SK-N-SH (cell line): ENCODE measurements at regions not wholly inside any gene's neighbourhood (a gene's known extent, or its start where the extent isn't known, plus 50 kb on each side); places are given as distances from the start of the nearest gene placed in this dataset.

Experiments used
- CTCF ChIA-PET: fragments of 300-600, 350-600 bp; formaldehyde crosslinking; extraction: SDS; loops from one replicate; lab custom pipeline; 2021; lab: Yijun Ruan, JAX
- POLR2A ChIA-PET: fragments of 350-600 bp; sonication (Branson Sonifier 250); formaldehyde crosslinking; extraction: SDS; loops from one replicate; lab custom pipeline; 2020; ENCODE audit warnings: antibody characterized with exemption, inconsistent platforms; lab: Yijun Ruan, JAX
- DNase-seq: peaks from one replicate; pipeline ENCODE4 v3.0.0; 2012
- H2AFZ ChIP-seq: fragments of 200-600 bp; sonication (generic); 2 replicates; pipeline ENCODE4 v1.8.1; 2016; ENCODE audit warnings: antibody characterized with exemption, mild to moderate bottlenecking, low read depth
- H3F3A ChIP-seq: fragments of 200-600 bp; sonication (generic); replicated peaks from 2 replicates; pipeline ENCODE3; 2016; ENCODE audit warnings: antibody characterized with exemption, mild to moderate bottlenecking; ENCODE audit not compliant: insufficient read depth
- H3K27ac ChIP-seq, 2 experiments: fragments of 200-500 bp in 1 of 2; fragments of 200-600 bp in 1 of 2; sonication (Bioruptor generic) in 1 of 2; sonication (generic), shearing (Covaris generic) in 1 of 2; 2 replicates each; pipeline versions ENCODE4 v1.5.1 to v1.6.1; 2014 to 2016; ENCODE audit warnings: low read depth in 2 of 2, inconsistent platforms in 1 of 2, low read length in 1 of 2, mild to moderate bottlenecking in 1 of 2, mixed read lengths in 1 of 2
- H3K27me3 ChIP-seq: fragments of 200-600 bp; sonication (generic), shearing (Covaris generic); 2 replicates; pipeline ENCODE4 v1.6.1; 2016; ENCODE audit warnings: mixed run types; ENCODE audit not compliant: insufficient read depth
- H3K36me3 ChIP-seq, 2 experiments: fragments of 200-500 bp in 1 of 2; fragments of 200-600 bp in 1 of 2; sonication (Bioruptor generic) in 1 of 2; sonication (generic) in 1 of 2; replicated peaks in 1 of 2; 2 replicates each; pipeline versions ENCODE3 to v1.5.1; 2014 to 2016; ENCODE audit warnings: low read length in 1 of 2, mild to moderate bottlenecking in 1 of 2; ENCODE audit not compliant: insufficient read depth in 2 of 2, control insufficient read depth in 1 of 2
- H3K4me1 ChIP-seq, 2 experiments: fragments of 200-500 bp in 1 of 2; fragments of 200-600 bp in 1 of 2; sonication (Bioruptor generic) in 1 of 2; sonication (generic), shearing (Covaris generic) in 1 of 2; 2 replicates each; pipeline versions ENCODE4 v1.5.1 to v1.6.1; 2014 to 2016; ENCODE audit warnings: low read depth in 1 of 2, low read length in 1 of 2, mixed run types in 1 of 2; ENCODE audit not compliant: insufficient read depth in 2 of 2, control insufficient read depth in 1 of 2
- H3K4me2 ChIP-seq: fragments of 200-600 bp; sonication (generic), shearing (Covaris generic); 2 replicates; pipeline ENCODE4 v1.6.1; 2017; ENCODE audit warnings: mixed run types
- H3K4me3 ChIP-seq, 2 experiments: fragments of 200-500 bp in 1 of 2; fragments of 200-600 bp in 1 of 2; sonication (Bioruptor generic) in 1 of 2; sonication (generic), shearing (Covaris generic) in 1 of 2; 2 replicates each; pipeline versions ENCODE4 v1.5.1 to v1.8.1; 2014 to 2016; ENCODE audit warnings: low read depth in 2 of 2, inconsistent platforms in 1 of 2, low read length in 1 of 2, mild to moderate bottlenecking in 1 of 2, mixed read lengths in 1 of 2, moderate library complexity in 1 of 2
- H3K79me2 ChIP-seq: fragments of 200-600 bp; sonication (generic); 2 replicates; pipeline ENCODE4 v1.8.1; 2017; ENCODE audit warnings: mild to moderate bottlenecking; ENCODE audit not compliant: insufficient read depth
- H3K9ac ChIP-seq: fragments of 200-600 bp; sonication (generic); 2 replicates; pipeline ENCODE4 v1.6.1; 2017; ENCODE audit warnings: mixed run types
- H3K9me2 ChIP-seq: fragments of 200-600 bp; sonication (generic); 2 replicates; pipeline ENCODE4 v1.6.1; 2017; ENCODE audit warnings: mixed run types
- H3K9me3 ChIP-seq: fragments of 200-600 bp; sonication (generic); 2 replicates; pipeline ENCODE4 v1.6.1; 2017; ENCODE audit warnings: mixed run types, mild to moderate bottlenecking, moderate library complexity
- H4K20me1 ChIP-seq: fragments of 200-600 bp; sonication (generic); 2 replicates; pipeline ENCODE4 v1.6.1; 2017; ENCODE audit warnings: mild to moderate bottlenecking, mixed run types; ENCODE audit not compliant: insufficient read depth
- ELF1 ChIP-seq: IDR thresholded peaks from 2 replicates; pipeline ENCODE4 v1.4.0; 2012
- EZH2phosphoT487 ChIP-seq: fragments of 200-600 bp; sonication (generic); IDR thresholded peaks from 2 replicates; pipeline ENCODE4 v1.6.1; 2017; ENCODE audit warnings: low read depth, mixed run types, mild to moderate bottlenecking, antibody characterized with exemption, moderate library complexity, borderline replicate concordance
- FOSL2 ChIP-seq: IDR thresholded peaks from 2 replicates; pipeline ENCODE4 v1.4.0; 2012; ENCODE audit warnings: low read depth, mild to moderate bottlenecking, moderate library complexity, borderline replicate concordance
- FOXJ3 ChIP-seq: sonication (generic); formaldehyde crosslinking; IDR thresholded peaks from 2 replicates; pipeline ENCODE4 v1.5.1; 2020; ENCODE audit warnings: mild to moderate bottlenecking, missing genetic modification reagents
- GATA2 ChIP-seq: sonication (generic); formaldehyde crosslinking; IDR thresholded peaks from 2 replicates; pipeline ENCODE4 v1.5.0; 2020; ENCODE audit warnings: mild to moderate bottlenecking, missing genetic modification reagents
- JUND ChIP-seq: IDR thresholded peaks from 2 replicates; pipeline ENCODE4 v1.4.0; 2012
- MXI1 ChIP-seq: IDR thresholded peaks from 2 replicates; pipeline ENCODE4 v1.6.1; 2012; ENCODE audit warnings: mild to moderate bottlenecking, low read depth, low read length, improper control_type of control experiment
- POLR2AphosphoS5 ChIP-seq: IDR thresholded peaks from 2 replicates; pipeline ENCODE4 v1.6.1; 2012; ENCODE audit warnings: low read depth, low read length
- RAD21 ChIP-seq: IDR thresholded peaks from 2 replicates; pipeline ENCODE4 v1.6.1; 2012; ENCODE audit warnings: mild to moderate bottlenecking, low read length
- RFX5 ChIP-seq: IDR thresholded peaks from 2 replicates; pipeline ENCODE4 v1.6.1; 2012; ENCODE audit warnings: mild to moderate bottlenecking, improper control_type of control experiment, low read length
- RXRA ChIP-seq: IDR thresholded peaks from 2 replicates; pipeline ENCODE4 v1.4.0; 2012; ENCODE audit warnings: low read depth, mild to moderate bottlenecking, borderline replicate concordance
- SIN3A ChIP-seq: IDR thresholded peaks from 2 replicates; pipeline ENCODE4 v1.6.1; 2012; ENCODE audit warnings: low read depth, mild to moderate bottlenecking, low read length, moderate library complexity, borderline replicate concordance
- SMC3 ChIP-seq: IDR thresholded peaks from 2 replicates; pipeline ENCODE4 v1.6.1; 2012; ENCODE audit warnings: low read depth, low read length, improper control_type of control experiment
- TAF1 ChIP-seq: IDR thresholded peaks from 2 replicates; pipeline ENCODE4 v1.6.1; 2012; ENCODE audit warnings: low read depth, mild to moderate bottlenecking, low read length, moderate library complexity, borderline replicate concordance
- TCF12 ChIP-seq: IDR thresholded peaks from 2 replicates; pipeline ENCODE4 v1.4.0; 2012
- TEAD4 ChIP-seq: IDR thresholded peaks from 2 replicates; pipeline ENCODE4 v1.4.0; 2012; ENCODE audit warnings: mild to moderate bottlenecking, borderline replicate concordance; ENCODE audit not compliant: insufficient read depth
- WGBS: methylation state at CpG from one replicate; pipeline ENCODE4 v1.1.6; 2017; ENCODE audit warnings: low lambda C conversion rate; 5-methylcytosine and 5-hydroxymethylcytosine counted together
- TF ChIP-seq, protein P1 (sequence below): IDR thresholded peaks from 2 replicates; pipeline ENCODE4; 2012
- TF ChIP-seq, protein P2 (sequence below): fragments of 150-350 bp; IDR thresholded peaks from 2 replicates; pipeline ENCODE4 v1.6.1; 2017; ENCODE audit warnings: antibody characterized with exemption, low read length, low read depth, borderline replicate concordance
- TF ChIP-seq, protein P3 (sequence below): IDR thresholded peaks from 2 replicates; pipeline ENCODE4 v1.4.0; 2012; ENCODE audit warnings: low read depth
- TF ChIP-seq, protein P4 (sequence below): IDR thresholded peaks from 2 replicates; pipeline ENCODE4 v1.4.0; 2012; ENCODE audit warnings: low read depth, borderline replicate concordance

DNA sequence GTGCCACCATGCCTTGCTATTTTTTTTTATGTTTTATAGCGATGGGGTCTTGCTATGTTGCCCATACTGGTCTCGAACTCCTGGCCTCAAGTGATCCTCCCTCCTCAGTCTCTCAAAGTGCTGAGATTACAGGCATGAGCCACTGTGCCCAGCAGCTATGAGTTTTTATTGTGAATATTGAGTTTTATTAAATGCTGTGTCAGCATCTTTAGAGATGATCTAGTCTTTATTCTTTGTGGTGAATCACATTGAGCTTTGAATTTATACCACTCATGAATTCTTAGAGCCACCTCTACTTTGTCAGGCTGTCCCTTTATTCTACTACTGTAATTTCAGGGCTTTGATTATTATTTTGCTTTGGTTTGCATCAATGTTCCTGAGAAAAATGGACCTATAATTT is 428.3 kb downstream of the BTBD3 start:
- TF ChIP-seq FOXJ3 (no peak), MXI1 (no peak), EZH2phosphoT487 (no peak), ELF1 (no peak), SIN3A (no peak), TAF1 (no peak), FOSL2 (no peak), POLR2AphosphoS5 (no peak), TEAD4 (no peak), TCF12 (no peak), JUND (no peak), RXRA (no peak)
- TF ChIP-seq, protein P1, sequence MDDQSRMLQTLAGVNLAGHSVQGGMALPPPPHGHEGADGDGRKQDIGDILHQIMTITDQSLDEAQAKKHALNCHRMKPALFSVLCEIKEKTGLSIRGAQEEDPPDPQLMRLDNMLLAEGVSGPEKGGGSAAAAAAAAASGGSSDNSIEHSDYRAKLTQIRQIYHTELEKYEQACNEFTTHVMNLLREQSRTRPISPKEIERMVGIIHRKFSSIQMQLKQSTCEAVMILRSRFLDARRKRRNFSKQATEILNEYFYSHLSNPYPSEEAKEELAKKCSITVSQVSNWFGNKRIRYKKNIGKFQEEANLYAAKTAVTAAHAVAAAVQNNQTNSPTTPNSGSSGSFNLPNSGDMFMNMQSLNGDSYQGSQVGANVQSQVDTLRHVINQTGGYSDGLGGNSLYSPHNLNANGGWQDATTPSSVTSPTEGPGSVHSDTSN = no peak
- TF ChIP-seq, protein P2, sequence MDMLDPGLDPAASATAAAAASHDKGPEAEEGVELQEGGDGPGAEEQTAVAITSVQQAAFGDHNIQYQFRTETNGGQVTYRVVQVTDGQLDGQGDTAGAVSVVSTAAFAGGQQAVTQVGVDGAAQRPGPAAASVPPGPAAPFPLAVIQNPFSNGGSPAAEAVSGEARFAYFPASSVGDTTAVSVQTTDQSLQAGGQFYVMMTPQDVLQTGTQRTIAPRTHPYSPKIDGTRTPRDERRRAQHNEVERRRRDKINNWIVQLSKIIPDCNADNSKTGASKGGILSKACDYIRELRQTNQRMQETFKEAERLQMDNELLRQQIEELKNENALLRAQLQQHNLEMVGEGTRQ = no peak
- TF ChIP-seq, protein P3, sequence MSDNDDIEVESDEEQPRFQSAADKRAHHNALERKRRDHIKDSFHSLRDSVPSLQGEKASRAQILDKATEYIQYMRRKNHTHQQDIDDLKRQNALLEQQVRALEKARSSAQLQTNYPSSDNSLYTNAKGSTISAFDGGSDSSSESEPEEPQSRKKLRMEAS = no peak
- Histone ChIP-seq H3K9me3 (peaks cover 12% of the 10 kb centered on the region; the same call in 1 of the 2 replicates), H3K9me2 (no peaks in the 10 kb centered on the region), H3K27me3 (no peaks in the 10 kb centered on the region), H3K79me2 (no peaks in the 10 kb centered on the region), H3K9ac (no peak overlapping the region), H3F3A (no peaks in the 10 kb centered on the region), H3K27ac (no peak overlapping the region), H3K4me2 (no peak overlapping the region), H3K4me1 (no peaks in the 10 kb centered on the region), H4K20me1 (no peaks in the 10 kb centered on the region), H2AFZ (no peak overlapping the region), H3K4me3 (no peak overlapping the region), H3K36me3 (no peaks in the 10 kb centered on the region)
- POLR2A ChIA-PET = no interaction called here
- 26% methylated on average over 2 of the region's 2 CpGs for WGBS
- CTCF ChIA-PET = no interaction called here
- DNase-seq = no peak

DNA sequence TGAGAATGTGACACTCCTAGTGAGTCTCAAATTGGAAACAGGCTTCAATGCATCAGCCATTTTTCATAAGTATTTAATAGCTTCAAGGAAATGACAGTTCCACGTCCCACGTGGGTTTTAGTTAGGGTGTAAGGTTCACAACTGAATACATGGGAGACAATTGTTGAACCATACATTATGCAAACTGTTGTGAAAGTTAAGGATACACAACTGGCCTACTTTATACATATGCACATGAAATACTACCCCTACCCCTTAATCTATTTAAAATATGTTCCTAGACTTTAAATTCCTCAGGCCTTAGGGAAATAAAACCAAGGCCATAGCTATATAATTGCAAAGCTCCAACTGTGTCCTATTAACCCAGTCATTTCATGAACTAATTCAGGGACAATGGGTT is 436.1 kb downstream of the BTBD3 start:
- Histone ChIP-seq H3K4me1 (no peaks in the 10 kb centered on the region), H3K9me2 (no peaks in the 10 kb centered on the region), H2AFZ (no peak overlapping the region), H3K4me2 (no peak overlapping the region), H3F3A (no peaks in the 10 kb centered on the region), H3K4me3 (no peak overlapping the region), H3K9ac (no peak overlapping the region), H4K20me1 (no peaks in the 10 kb centered on the region), H3K27me3 (no peaks in the 10 kb centered on the region), H3K79me2 (no peaks in the 10 kb centered on the region), H3K36me3 (no peaks in the 10 kb centered on the region), H3K27ac (no peak overlapping the region)
- POLR2A ChIA-PET = no interaction called here
- 7% methylated on average over 2 of the region's 2 CpGs for WGBS
- no peak for DNase-seq
- TF ChIP-seq, protein P4, sequence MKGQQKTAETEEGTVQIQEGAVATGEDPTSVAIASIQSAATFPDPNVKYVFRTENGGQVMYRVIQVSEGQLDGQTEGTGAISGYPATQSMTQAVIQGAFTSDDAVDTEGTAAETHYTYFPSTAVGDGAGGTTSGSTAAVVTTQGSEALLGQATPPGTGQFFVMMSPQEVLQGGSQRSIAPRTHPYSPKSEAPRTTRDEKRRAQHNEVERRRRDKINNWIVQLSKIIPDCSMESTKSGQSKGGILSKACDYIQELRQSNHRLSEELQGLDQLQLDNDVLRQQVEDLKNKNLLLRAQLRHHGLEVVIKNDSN = no peak
- TF ChIP-seq RFX5 (no peak), POLR2AphosphoS5 (no peak), RAD21 (no peak), EZH2phosphoT487 (no peak), GATA2 (CRISPR knock-in tag) (no peak), SMC3 (no peak), FOSL2 (no peak)
- TF ChIP-seq, all 33 proteins: peak for 0
- CTCF ChIA-PET = no interaction called here
- peaks cover 11% of the 10 kb centered on the region; the same call in 1 of the 2 replicates for H3K9me3 ChIP-seq
